ENCODE measurements at regions not wholly inside any gene's neighbourhood (a gene's known extent, or its start where the extent isn't known, plus 50 kb on each side); places are given as distances from the start of the nearest gene placed in this dataset.

DNA sequence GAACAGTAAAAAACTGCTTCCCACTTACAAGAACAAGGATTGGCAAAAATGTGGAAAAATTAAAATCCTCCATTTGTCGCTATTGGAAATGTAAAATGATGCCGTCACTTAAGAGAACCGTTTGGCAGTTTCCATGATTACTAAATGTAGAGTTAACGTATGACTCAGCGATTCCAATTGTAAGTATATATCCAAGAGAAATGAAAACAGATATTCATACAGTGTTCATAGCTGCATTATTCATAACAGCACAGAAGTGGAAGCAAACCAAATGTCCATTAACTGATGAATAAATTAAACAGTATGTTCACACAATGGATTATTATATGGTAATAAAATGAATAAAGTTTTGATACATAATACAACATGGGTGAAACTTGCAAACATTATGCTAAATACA, 971.0 kb downstream of the AMY1C start:
- TF ChIP-seq, protein P1, sequence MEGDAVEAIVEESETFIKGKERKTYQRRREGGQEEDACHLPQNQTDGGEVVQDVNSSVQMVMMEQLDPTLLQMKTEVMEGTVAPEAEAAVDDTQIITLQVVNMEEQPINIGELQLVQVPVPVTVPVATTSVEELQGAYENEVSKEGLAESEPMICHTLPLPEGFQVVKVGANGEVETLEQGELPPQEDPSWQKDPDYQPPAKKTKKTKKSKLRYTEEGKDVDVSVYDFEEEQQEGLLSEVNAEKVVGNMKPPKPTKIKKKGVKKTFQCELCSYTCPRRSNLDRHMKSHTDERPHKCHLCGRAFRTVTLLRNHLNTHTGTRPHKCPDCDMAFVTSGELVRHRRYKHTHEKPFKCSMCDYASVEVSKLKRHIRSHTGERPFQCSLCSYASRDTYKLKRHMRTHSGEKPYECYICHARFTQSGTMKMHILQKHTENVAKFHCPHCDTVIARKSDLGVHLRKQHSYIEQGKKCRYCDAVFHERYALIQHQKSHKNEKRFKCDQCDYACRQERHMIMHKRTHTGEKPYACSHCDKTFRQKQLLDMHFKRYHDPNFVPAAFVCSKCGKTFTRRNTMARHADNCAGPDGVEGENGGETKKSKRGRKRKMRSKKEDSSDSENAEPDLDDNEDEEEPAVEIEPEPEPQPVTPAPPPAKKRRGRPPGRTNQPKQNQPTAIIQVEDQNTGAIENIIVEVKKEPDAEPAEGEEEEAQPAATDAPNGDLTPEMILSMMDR (conservative IDR thresholded peaks at IDR 0.05; ENCODE audit: low read depth, low read length) = no peak
- no peak for TF ChIP-seq EZH2 (IDR thresholded peaks at IDR 0.05; ENCODE audit: borderline replicate concordance, low read depth, low read length, poor library complexity, severe bottlenecking)

All from A673 (cell line).